ENCODE measurements at regions not wholly inside any gene's neighbourhood (a gene's known extent, or its start where the extent isn't known, plus 50 kb on each side); places are given as distances from the start of the nearest gene placed in this dataset.

DNA sequence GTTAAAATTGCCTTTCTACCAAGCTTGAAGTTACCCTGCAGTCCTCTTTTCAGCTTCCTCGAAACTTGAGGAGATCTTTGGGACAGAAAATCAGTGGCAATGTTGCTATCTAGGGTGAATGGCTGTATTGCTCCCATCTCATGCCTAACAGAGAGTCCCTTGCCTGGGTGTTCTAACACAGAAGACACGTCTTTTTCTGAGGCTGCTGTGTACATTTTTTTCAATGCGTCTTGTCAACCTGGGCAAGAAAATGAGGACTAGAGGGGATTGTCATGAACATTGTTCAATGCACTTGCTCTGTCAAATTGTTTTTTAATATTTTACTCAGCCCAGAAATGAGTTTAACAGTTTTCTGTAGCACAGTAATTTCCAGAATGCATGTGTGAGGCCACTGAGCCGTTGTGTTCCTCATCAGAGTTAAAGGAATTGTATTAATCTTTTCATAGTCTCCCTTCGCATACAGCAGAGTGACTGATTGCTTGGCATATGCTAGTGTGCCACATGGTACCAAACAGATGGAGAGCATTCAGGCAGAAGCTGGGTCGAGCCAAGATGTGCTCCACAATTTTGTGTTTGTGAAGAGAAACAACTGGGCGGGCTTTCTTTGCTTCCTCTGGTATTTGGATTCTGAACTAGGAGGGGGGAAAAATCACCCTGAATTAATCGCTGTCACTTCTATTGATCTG is 86.0 kb downstream of the CASP12 start:
- TF ChIP-seq NR2F1 (CRISPR knock-in tag; IDR thresholded peaks at IDR 0.05) (no peak), CTCF (CRISPR knock-in tag; IDR thresholded peaks at IDR 0.05) (no peak), RBM22 (optimal IDR thresholded peaks at IDR 0.05; ENCODE audit: low read length) (no peak), ZNF12 (CRISPR knock-in tag; IDR thresholded peaks at IDR 0.05) (no peak), CREM (IDR thresholded peaks at IDR 0.05) (no peak), CREM (CRISPR knock-in tag; IDR thresholded peaks at IDR 0.05) (no peak), ZNF644 (CRISPR knock-in tag; IDR thresholded peaks at IDR 0.05; ENCODE audit: low read depth) (no peak), NFE2 (CRISPR knock-in tag; IDR thresholded peaks at IDR 0.05) (no peak), ZNF850 (CRISPR knock-in tag; conservative IDR thresholded peaks at IDR 0.05) (no peak)
